ENCODE measurements at regions not wholly inside any gene's neighbourhood (a gene's known extent, or its start where the extent isn't known, plus 50 kb on each side); places are given as distances from the start of the nearest gene placed in this dataset.

DNA sequence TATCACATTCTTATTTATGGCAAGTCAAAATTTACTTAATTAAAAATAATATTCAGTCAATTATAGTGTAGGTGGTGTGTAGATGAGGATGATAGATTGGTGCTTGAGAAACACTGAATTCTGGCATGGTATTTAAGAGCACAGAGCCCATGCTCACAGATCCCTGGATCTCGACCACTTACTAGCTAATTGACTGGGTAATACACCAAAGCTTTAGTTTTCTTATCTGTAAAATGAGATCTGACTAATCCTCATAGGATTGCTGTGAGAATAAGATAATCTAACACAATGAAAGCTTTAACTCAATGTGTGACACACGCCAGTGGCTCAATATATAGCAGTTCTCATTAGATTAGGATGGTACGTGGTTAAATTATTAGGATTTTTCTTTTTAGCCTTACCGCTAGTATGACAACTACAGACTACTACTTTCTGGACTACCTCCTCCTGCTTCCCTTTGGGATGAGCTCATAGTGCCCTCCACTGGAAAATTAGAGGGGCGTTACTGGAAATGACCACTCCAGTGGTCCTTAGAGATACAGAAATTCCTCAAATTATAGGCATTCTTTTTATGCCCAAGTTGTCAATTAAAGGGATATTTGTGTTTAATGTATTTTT lies 482.8 kb upstream of the TBX3 start:
- intact Hi-C loops (cut with DNase I; ENCODE audit: low total_unique reads) = no loop called here
- no peak overlapping the region for H3K4me3 ChIP-seq (ENCODE audit: low read depth, poor library complexity, severe bottlenecking)
- TF ChIP-seq, protein P1, sequence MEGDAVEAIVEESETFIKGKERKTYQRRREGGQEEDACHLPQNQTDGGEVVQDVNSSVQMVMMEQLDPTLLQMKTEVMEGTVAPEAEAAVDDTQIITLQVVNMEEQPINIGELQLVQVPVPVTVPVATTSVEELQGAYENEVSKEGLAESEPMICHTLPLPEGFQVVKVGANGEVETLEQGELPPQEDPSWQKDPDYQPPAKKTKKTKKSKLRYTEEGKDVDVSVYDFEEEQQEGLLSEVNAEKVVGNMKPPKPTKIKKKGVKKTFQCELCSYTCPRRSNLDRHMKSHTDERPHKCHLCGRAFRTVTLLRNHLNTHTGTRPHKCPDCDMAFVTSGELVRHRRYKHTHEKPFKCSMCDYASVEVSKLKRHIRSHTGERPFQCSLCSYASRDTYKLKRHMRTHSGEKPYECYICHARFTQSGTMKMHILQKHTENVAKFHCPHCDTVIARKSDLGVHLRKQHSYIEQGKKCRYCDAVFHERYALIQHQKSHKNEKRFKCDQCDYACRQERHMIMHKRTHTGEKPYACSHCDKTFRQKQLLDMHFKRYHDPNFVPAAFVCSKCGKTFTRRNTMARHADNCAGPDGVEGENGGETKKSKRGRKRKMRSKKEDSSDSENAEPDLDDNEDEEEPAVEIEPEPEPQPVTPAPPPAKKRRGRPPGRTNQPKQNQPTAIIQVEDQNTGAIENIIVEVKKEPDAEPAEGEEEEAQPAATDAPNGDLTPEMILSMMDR (IDR thresholded peaks at IDR 0.05) = no peak
- no peak for TF ChIP-seq POLR2A (IDR thresholded peaks at IDR 0.05)
- no peak for DNase-seq (ENCODE audit: low spot score in 2 of 2)
- 68 to 75% methylated on average over 5 of the region's 5 CpGs for WGBS, 2 donors

DNA sequence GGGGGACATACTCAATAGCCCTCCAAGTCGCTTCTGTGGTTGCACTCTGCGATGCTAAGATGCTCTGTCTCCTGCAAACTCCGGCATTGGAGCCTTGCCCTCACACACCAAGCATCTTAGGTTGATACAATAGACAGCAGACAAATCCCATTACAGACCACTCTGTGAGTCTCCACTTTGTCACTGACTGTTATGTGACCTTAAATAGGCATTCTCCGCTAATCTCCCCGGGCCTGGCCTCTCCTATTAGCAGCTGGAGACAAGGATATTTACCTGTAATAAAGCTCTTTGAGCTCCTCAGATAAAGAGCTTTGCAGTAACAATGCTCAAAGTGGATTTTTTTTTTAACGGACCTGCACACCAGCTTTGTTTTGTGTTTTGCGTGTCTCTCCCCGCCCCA lies 479.7 kb upstream of the TBX3 start:
- H3K4me3 ChIP-seq (ENCODE audit: low read depth, poor library complexity, severe bottlenecking) = no peak overlapping the region
- DNase-seq (ENCODE audit: low spot score in 2 of 2) = no peak
- intact Hi-C loops (cut with DNase I; ENCODE audit: low total_unique reads) = no loop called here
- TF ChIP-seq POLR2A (IDR thresholded peaks at IDR 0.05) = no peak
- TF ChIP-seq, protein P1 (IDR thresholded peaks at IDR 0.05) = no peak
- 81 to 83% methylated on average over 8 of the region's 8 CpGs for WGBS, 2 donors

DNA sequence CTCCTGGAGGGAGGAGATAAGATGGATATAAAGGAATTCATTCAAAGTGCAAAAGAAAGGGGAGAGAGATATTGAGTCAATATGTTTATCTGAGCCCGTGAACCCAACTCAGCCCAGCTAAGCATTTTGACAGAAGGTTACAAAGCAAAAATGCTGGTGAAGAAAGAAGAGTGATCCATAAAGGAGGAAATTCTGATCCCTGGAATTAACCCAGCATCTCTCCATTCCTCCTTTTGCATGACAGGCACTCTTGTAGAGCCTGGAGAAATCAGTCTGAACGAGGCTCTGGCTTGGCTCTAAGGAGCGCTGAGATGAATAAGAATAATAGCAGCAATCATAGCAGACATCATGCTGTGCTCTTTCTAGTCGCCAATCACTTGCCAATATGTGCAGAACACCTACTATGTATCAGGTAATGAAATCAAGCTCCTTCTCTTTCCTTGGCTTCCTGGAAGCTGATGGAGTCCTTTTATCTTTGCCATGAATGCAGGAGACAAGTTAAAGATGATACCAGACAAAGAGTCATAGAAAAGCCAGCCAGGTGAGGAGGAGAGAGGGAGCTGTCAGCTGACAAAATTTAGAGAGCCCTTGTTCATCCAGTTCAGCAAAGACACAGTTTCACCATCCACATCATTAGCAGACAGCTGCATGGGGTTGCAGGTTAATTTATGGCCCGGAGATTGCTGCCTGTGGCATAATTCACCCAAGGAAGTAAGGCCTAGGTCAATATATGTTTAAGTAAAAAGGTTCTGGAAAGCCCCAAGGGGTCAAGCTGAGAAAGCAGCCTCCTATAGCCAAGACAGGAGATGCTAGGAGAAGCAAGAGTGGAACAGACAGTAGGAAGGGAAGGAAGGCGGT lies 476.5 kb upstream of the TBX3 start:
- TF ChIP-seq, protein P1 (IDR thresholded peaks at IDR 0.05) = no peak
- DNase-seq (ENCODE audit: low spot score in 2 of 2) = no peak
- intact Hi-C loops (cut with DNase I; ENCODE audit: low total_unique reads) = no loop called here
- WGBS, 2 donors = 80 to 85% methylated on average over 6 of the region's 6 CpGs
- no peak overlapping the region for H3K4me3 ChIP-seq (ENCODE audit: low read depth, poor library complexity, severe bottlenecking)

DNA sequence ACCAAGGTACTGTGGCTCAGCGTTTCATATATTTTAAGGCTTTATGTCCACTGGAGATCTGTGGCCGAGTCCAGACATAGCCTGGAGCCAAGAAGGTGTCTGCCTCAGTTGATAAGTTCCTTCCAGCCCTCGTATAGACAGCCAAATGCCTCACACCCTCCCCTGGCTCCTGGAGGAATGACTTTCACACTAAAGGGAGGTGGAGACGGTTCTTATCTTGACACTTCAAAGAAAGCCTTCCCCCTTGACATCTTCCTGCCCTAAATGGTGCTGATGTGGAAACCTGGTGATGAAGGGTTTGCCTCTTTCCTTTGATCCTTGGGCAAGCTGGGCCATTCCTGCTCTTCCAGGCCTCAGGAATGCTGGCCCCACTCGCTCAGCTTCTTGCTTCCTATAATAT lies 474.8 kb upstream of the TBX3 start:
- no peak overlapping the region for H3K4me3 ChIP-seq (ENCODE audit: low read depth, poor library complexity, severe bottlenecking)
- intact Hi-C loops (cut with DNase I; ENCODE audit: low total_unique reads) = no loop called here
- WGBS, 2 donors = 75 to 78% methylated on average over 5 of the region's 5 CpGs
- TF ChIP-seq POLR2A (IDR thresholded peaks at IDR 0.05) = no peak
- TF ChIP-seq, protein P1 (IDR thresholded peaks at IDR 0.05) = no peak
- no peak for DNase-seq (ENCODE audit: low spot score in 2 of 2)

DNA sequence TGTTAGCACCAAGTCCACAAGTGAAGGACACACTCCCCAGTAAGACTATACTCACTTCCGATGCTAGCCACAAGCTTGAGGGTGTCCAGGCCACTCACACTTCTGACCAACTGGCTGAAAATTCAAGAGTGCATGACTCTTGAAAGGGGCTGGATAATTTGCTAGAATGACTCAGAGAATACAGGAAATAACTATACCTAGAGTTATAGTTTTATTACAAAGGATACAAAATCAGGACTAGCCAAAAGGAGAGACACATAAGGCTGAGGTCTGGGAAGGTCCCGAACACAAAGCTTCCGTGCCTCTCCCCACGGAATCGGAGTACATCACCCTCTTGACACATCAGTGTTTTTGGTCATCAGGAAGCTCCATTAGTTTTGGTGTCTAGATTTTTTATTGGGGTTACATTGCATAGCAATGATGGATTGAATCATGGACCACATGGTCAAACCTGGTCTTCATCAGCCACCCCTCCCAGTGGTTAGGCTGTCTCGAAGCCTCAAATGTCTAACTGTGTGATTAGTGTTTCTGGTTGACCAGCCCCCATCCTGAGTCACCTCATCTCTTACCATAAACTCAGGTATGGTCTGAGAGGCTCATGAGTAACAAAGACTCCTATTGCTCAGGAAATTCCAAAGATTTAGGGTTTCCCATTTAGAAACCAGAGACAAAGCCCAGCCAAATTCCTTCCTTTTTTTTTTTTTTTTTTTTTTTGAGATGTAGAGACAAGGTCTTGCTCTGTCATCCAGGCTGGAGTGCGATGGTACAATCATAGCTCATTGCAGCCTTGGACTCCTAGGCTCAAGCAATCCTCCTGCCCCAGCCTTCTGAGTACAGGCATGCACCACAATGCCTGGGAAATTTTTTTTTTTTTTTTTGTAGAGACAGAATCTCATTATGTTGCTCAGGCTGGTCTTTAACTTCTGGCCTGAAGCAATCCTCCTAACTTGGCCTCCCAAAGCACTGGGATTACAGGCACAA lies 472.0 kb upstream of the TBX3 start:
- DNase-seq (ENCODE audit: low spot score in 2 of 2) = no peak
- no peak overlapping the region for H3K4me3 ChIP-seq (ENCODE audit: low read depth, poor library complexity, severe bottlenecking)
- no peak for TF ChIP-seq POLR2A (IDR thresholded peaks at IDR 0.05)
- TF ChIP-seq, protein P1 (IDR thresholded peaks at IDR 0.05) = no peak
- WGBS, 2 donors = 87 to 95% methylated on average over 7 of the region's 7 CpGs
- intact Hi-C loops (cut with DNase I; ENCODE audit: low total_unique reads) = no loop called here

Measured in lower leg skin (tissue), 4 donors.